ENCODE measurements at regions not wholly inside any gene's neighbourhood (a gene's known extent, or its start where the extent isn't known, plus 50 kb on each side); places are given as distances from the start of the nearest gene placed in this dataset.

- DNase-seq = no peak
These were observed 56.0 kb upstream of the LINGO1 start for GRCh38 chr15:77688693-77689092.

GRCh38 chr15:77688266-77688665 is 55.6 kb upstream of the LINGO1 start:
- DNase-seq = no peak

- no peak for DNase-seq
These were observed 52.5 kb upstream of the LINGO1 start for GRCh38 chr15:77685082-77685815.

GRCh38 chr15:77684341-77685081 is 51.8 kb upstream of the LINGO1 start:
- DNase-seq = no peak

GRCh38 chr15:77682564-77682963 is 49.9 kb upstream of the LINGO1 start:
- no peak for DNase-seq

Measured in amygdala (tissue), 56 donors.